Ramos (cell line): ENCODE measurements at regions not wholly inside any gene's neighbourhood (a gene's known extent, or its start where the extent isn't known, plus 50 kb on each side); places are given as distances from the start of the nearest gene placed in this dataset.
"Not testable (repeated sequence)": the region's sequence is repeated elsewhere in the genome, so short reads cannot be mapped to it uniquely, and the experiment has no call there.

Experiments
- in situ Hi-C: fragments of 300-500 bp; cut with MboI; formaldehyde crosslinking; loops from one replicate; pipeline ENCODE4 v1.14.3; 2022; ENCODE audit warnings: low sequenced_read_pairs; ENCODE audit not compliant: unreplicated experiment

DNA sequence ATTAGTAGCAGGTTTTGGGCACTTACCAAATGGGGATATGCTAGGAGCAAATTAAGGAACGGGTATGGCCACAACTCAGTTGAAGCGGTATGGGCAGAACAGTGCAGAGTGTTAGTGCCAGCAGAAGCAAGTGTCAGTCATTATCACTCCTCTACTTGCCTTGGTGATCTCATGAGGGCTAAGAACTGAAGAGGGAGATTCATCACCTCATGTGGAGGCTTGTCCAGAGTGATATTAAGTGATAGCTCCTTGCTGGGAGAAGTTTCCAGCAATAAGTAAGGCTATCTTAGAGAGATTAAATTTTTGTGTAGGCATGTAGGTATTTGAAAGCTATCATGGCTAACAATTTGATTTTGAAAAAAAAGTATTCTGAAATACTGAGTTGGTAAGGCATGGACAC lies 615.4 kb upstream of the SMIM31 start:
- in situ Hi-C loops, result no loop called here

DNA sequence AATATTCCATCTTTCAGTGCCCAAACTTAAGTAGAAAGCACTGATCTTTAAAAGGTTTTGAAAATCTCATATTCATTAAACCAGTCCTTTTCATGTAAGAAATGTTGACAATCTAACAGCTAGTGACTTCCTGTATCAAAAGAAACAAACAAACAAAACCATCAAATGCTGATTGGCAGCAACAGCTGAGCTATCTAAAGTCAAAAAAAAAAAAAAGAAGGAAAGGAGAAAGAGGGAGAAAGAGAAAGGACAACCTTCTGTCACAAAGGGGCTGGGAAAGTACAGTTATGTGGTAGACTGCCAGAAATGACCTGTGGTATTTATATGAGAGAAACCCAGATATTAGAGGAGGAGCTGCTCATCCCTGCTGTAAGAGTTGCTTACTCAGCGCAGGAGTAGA lies 614.6 kb upstream of the SMIM31 start:
- in situ Hi-C loops, result no loop called here

DNA sequence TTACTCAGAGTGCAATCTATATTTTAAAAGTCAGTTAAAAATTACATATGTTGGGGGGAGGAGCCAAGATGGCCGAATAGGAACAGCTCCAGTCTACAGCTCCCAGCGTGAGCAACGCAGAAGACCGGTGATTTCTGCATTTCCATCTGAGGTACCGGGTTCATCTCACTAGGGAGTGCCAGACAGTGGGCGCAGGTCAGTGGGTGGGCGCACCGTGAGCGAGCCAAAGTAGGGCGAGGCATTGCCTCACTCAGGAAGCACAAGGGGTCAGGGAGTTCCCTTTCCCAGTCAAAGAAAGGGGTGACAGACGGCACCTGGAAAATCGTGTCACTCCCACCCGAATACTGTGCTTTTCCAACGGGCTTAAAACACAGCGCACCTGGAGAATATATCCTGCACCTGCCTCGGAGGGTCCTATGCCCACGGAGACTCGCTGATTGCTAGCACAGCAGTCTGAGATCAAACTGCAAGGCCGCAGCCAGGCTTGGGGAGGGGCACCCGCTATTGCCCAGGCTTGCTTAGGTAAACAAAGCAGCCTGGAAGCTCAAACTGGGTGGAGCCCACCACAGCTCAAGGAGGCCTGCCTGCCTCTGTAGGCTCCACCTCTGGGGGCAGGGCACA lies 612.1 kb upstream of the SMIM31 start:
- in situ Hi-C loops, result not testable (repeated sequence)

DNA sequence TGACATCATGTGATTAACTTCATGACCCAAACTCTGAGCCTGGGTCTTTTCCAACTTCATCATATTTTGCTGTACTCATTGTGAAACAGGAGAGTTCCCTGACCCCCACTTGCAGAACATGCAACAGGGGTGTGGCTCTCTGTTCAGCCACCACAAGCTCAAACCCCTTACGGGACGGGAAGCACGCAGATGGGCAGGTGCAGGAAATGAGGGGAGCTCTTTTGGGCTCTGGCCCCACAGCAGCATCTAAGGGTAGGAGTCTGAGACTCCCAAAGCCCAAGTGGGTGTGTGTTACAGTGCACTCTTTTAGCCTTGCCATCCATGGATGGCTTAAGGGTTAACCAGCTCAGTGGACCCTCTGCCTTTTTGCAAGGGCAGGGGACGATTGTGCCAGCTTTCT lies 599.5 kb upstream of the SMIM31 start:
- in situ Hi-C loops, result no loop called here

DNA sequence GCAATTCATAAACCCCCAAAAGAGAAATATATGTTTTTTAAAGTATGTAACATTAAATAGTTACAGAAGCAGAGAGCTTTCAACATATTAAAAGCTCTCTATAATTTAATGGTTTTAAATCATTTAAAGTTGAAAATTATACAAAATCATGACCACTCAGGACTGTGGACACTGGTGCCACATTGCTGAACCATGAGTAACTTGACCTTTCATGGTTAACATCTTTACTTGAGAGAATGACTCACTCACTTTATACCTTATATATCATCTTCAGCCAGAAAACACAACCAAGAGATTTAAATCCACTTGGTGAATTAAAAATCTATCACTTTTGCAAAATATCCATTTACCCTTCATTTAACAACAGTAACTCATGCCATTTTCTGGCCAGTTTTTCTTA lies 584.3 kb upstream of the SMIM31 start:
- in situ Hi-C loops, result no loop called here

DNA sequence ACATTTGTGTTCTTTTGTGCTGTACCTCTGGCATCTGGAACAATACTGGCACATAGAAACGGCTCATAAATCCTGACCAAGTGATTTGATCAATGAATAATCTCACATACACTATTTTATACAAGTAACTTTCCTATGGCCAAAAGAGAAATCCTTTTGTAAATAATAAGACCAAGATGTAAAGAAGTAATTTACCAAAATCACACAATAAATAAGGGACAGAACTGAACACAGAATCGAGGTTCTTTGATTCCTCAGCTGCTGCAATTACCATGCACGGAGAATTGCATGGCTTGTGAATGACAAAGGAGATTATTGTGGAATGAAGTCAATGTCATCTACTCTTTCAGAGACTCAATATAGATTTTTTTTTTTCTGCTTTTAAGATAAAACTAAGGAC lies 576.8 kb upstream of the SMIM31 start:
- in situ Hi-C loops, result no loop called here

DNA sequence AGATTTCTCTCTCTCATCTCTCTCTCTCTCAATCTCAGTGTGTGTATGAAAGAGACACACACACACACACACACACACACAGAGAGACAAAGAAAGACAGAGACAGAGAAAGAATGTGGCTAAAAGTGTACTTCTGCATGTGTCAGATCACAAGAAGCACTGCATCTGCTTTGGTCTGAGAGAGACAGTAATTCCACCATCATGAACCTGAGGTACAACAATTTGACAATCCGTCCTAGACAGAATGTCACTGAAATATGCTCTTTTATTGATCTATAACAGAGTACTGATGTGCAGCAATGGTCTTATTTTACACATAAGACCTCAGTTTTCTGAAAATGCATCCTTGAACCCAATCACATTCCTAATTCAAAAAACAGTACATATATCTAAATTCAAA lies 576.2 kb upstream of the SMIM31 start:
- in situ Hi-C loops, result no loop called here

DNA sequence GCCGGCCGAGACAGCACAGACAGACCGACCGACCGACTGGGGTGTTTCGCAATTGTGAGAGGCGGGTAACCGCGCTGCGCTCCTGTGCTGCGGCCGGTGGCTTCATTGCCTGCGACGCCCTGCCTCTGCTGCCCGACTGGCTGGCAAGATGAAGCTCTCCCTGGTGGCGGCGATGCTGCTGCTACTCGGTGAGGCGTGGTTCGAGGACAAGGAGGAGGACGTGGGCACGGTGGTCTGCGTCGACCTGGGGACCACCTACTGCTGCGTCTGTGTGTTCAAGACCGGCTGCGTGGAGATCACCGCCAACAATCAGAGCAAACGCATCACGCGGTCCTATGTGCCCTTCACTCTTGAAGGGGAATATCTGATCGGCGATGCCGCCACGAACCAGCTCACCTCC lies 565.7 kb upstream of the SMIM31 start:
- in situ Hi-C loops, result no loop called here

DNA sequence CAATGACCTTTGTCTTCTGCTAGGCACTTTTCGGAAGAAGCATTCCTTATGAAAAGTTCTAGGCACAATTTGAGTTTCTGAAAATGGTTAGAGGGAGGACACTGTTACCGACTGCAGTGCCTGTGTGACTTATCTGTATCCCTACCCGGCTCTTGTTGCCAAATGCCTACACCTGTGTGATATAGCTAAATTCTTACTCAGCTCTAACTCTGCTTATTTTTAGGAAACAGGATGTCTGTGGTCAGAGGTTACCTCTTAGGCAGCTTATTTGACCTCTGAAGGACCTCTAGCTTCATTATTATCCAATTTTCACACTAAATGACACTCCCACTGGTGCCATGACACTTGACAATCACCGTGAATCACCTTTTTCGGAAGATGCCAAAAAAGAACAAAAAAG lies 561.1 kb upstream of the SMIM31 start:
- in situ Hi-C loops, result no loop called here

DNA sequence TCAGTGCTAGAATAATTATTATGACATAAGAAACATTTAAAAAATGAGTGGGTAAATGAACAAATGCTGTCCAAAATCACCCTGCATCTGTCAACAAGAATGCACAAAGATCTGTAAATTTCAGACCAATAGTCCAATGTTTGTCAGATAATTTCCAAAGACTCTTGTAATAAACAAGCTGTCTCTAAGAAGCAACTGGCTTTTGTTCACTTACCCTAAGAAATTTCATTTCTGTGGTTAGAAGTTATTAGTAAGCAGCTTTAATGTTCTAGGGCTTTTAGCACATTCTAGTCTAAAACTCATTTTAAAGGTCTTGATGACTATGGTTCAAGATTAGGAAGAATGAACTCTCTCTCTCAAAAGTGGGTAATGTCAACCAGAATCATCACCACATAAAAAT lies 560.3 kb upstream of the SMIM31 start:
- in situ Hi-C loops, result no loop called here

DNA sequence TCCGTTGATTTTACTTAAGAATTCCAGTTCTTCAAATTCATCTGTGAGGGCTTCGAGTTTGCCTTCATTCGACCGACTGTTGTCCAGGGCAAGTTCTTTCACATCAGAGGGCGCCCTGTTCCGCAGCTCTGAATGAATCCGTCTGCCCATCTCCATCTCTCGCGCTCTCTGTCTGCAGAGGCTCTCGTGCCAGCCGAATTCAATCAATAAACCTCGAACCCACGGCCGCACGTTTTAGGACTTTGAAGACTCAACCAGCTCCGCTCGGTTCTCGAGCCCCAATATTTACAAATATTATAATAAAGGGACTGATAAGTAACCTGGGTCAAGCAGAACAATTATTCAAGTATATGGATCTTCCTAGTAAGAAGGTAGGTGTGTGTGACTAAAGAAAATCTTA lies 556.4 kb upstream of the SMIM31 start:
- in situ Hi-C loops, result no loop called here

DNA sequence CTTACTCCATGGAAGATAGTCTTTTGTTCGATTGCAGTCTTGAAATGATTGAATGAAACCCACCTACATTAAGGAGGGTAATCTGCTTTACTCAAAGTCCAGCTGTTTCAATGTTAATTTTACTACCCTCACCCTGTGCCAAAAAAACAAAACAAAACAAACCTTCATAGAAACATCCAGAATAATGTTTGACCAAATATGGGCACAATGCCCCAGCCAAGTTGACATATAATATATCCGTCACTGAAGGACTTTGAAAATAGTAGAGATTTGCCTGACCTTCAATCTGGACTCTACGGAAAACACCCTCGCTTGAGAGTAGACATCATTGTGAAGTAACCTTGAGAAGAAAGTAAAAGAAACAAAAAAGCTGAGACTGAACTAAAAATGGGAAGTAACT lies 550.5 kb upstream of the SMIM31 start:
- in situ Hi-C loops, result no loop called here

DNA sequence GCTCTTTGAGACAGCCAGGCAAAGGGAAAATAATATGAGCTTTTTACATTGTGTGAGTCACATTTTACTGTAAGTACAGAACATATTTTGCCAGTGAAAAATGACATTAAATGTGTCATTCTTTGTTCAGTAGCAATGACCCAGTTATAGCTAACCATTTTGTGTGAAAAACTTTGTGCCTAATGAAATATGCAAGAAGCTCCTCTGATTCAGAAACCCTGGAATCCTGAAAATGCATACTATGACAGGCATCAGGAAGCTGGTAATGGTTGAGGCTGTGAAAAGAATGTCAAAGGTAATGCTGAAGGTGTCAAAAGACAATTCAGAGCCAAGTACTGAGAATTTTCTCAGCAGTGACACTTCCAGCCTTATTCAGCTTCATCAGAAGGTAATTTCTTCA lies 549.5 kb upstream of the SMIM31 start:
- in situ Hi-C loops, result no loop called here

DNA sequence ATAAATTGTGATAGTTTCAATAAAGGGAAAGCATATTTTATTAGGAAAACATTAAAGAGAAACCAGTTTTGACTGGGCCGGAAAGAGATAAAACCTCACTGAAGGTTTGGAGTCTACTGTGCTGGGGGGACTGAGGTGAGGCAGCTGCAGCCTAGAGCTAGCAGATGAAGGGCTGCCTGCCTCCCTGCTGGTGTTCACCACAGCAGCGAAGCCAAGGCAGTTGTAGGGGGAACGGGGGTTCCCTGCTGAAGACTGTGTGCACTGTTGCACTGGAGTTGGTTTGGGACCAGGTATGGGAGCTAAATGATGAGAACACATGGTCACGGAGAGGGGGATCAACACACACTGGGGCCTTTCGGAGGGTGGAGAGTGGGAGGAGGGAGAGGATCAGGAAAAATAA lies 546.5 kb upstream of the SMIM31 start:
- in situ Hi-C loops, result no loop called here

DNA sequence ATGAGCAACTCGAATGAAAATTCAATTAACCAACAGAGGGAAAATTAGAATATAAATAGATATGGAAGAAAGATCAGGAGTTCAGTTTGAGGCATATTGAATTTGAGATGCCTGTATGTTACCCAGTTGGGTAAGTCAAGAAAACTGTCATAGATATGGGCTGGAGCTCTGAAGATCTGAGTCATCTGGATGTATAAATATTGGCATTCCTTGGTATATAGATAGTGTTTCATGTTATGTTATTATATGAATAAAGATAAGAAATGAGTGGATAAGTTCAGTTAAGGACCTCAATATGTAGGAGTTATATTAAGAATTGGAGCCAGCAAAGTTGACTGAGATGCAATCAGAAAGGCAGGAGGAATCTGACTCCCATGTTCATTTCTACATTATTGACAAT lies 543.6 kb upstream of the SMIM31 start:
- in situ Hi-C loops, result no loop called here

DNA sequence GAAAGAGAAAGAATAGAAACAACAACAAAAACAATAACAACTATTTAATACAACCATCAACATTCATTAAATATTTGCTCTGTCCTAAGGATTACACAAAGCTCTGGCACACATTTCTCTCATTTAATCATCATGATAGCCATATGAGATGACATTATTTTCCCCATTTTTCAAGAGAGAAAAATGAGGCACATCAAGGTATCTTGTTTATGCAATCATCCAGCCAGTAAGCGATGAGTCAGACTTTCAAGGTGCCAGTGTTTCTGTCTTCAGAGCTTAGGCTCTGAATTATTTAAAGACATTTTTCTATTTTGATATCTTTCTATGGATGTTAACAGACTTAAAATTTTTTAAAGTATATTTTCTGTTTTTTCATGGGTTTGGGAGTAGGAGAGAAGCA lies 541.8 kb upstream of the SMIM31 start:
- in situ Hi-C loops, result no loop called here

DNA sequence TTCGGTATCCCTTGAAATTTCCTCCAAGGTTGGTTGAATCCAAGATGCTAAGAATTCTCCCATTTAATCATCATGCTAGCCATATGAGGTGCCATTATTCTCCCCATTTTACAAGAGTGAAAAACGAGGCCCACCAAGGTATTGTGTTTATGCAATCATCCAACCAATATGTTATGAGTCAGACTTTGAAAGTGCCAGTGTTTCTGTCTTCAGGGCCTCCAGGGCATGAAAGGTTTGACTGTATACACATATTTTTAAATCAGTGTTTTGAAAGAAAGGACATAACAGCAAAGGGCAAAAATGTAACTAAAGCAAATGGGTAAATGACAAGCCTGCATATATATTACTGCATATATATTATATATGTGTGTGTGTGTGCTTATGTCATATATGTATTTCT lies 541.2 kb upstream of the SMIM31 start:
- in situ Hi-C loops, result no loop called here

DNA sequence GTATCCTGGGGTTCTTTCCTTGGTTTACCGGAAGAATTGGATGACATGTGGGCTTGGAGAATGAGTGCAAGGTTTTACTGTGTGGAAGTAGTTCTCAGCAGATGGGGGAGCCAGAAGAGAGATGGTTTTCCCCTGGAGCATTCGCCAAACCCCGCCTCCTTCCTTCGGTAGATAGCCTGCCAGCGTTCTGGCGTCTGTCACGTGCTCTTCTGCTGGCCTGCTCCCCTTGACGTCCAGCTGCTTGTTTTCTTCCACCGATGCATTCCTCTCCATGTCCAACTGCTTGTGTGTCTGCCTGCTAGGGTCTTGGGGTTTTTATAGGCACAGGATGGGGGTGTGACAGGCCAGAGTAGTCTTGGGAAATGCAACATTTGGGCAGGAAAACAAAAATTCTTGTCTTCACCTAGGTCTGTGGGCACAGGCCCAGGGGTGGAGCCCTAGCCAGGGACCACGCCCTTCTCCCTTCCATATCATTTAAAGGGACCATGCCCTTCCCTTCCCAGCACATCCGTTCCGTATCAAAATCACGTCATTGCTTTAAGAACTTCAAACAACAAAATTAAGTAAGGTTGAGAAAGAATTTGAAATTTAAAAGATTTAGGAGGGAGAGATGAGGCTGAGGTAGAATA lies 538.7 kb upstream of the SMIM31 start:
- in situ Hi-C loops, result no loop called here

DNA sequence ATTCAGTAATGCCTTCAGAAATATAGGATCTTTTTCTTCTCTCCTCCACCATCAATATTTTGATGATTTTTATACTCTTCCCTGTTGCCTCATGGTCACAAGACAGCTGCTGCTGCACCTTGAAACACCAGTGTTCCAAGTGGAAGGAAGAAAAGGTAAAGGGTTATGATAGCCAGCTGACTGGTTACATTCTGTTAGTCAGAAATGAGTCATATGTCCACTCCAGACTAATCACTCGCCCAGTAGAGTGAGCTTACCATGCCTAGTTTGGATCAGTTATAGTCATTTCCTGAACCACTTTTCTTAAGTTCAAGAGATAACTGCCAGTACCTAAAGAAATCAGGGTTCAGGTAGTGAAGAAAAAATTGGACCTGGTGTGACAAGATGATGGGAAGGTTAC lies 532.3 kb upstream of the SMIM31 start:
- in situ Hi-C loops, result no loop called here

DNA sequence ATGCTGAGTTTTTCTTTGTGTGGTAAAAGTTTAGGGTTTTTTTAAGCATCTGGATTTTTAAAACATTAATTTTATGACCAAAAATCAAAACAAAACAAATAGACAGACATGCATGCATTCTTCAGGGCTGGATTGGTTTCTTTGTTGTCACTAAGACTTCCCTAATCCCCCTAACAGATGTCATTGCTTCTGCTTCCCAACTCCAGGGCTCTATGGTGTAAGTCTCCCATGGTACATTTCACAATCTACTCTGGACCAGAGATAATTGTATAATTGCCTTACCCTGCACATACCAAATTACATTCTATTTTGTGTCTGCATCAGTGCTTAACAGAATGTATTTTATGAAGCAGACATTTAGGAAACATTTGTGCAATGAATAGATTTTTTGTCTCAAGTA lies 529.1 kb upstream of the SMIM31 start:
- in situ Hi-C loops, result no loop called here

DNA sequence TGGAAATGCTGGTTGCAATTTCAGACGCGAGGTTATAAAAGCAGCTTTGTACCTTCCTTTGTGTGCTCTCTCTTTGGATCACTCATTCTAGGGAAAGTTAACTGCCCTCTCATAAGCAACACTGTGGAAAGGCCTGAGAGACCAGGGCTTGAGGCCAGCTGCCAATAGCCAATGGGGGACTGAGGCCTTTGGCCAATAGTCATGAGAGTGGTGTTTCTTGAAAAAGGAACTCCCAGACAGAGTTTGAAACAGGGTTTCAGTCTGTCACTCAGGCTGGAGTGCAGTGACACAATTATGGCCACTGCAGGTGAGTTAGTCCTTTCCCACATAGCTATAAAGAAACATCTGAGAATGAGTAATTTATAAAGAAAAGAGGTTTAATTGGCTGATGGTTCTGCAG lies 524.7 kb upstream of the SMIM31 start:
- in situ Hi-C loops, result no loop called here

DNA sequence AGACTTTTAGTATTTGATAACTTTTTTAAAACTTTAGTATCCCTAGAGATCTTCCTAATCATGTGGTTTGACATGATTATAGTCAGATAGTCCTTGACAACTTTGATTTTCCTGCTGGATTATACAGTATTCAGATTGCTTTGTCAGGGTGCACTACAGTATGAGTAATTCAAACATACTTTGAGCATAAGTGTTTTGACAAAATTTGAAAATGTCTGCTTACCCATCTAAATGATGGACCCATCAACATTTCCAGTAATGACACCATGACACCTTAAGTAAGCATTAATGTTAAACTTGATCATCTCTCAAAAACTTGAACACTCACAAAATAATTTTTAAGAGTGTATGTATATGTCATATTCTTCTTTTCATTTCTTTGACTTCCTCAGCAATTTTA lies 514.5 kb upstream of the SMIM31 start:
- in situ Hi-C loops, result no loop called here

DNA sequence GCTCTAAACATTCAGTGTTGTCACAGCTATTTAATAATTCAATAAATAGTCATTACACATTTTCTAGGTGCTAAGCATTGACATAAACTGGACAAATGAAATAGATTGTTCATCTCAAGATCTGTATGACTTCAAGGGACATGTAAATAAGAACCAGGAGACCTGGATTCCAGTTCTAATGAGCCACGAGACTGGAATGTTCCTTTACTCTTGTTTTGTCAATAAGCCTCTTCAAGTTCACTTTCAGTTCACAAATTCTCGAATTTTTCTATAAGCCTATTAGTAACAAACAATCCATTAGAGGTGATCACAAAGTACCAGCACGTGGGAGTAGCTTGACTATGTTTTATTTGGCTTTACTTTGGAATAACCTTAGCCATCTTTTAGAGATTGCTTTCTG lies 514.0 kb upstream of the SMIM31 start:
- in situ Hi-C loops, result no loop called here
